ENCODE measurements at regions not wholly inside any gene's neighbourhood (a gene's known extent, or its start where the extent isn't known, plus 50 kb on each side); places are given as distances from the start of the nearest gene placed in this dataset.
"Not testable (repeated sequence)": the region's sequence is repeated elsewhere in the genome, so short reads cannot be mapped to it uniquely, and the experiment has no call there.

GRCh38 chr18:8992500-8992899 lies 110.0 kb upstream of the NDUFV2 start:
- not testable (repeated sequence) for TF ChIP-seq CTCF (tag by site-specific recombination; IDR thresholded peaks at IDR 0.05); KLF17 (tag by site-specific recombination; IDR thresholded peaks at IDR 0.05); ZNF704 (tag by site-specific recombination; IDR thresholded peaks at IDR 0.05); ZNF571 (tag by site-specific recombination; IDR thresholded peaks at IDR 0.05); ZNF830 (tag by site-specific recombination; IDR thresholded peaks at IDR 0.05; ENCODE audit: low read depth); ZNF140 (tag by site-specific recombination; IDR thresholded peaks at IDR 0.05); ZBTB7A (tag by site-specific recombination; IDR thresholded peaks at IDR 0.05; ENCODE audit: low read depth); ZNF658 (tag by site-specific recombination; IDR thresholded peaks at IDR 0.05); REST (tag by site-specific recombination; IDR thresholded peaks at IDR 0.05)
